ENCODE measurements at regions not wholly inside any gene's neighbourhood (a gene's known extent, or its start where the extent isn't known, plus 50 kb on each side); places are given as distances from the start of the nearest gene placed in this dataset.

DNA sequence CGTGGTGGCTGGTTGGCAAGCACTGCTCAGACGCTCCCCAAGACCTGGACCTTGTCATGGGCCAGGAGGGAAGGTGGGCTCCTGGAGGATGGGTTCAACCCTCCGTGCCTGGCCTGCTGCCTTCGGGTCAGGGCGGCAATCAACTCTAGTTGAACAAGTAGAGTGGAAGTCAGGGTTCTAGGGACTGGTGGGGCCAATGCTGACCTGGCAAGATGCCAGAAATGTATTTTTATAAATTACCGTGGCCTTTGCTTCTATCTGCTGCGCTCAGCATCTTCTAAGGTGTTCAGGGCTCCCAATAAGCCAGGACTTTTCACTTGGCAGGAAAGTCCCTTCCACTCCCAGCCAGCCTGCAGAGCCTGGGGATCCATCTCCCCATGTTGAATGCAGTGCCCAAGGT, 207.1 kb upstream of the N4BP1 start:
- no peaks in the 10 kb centered on the region for H3K9me3 ChIP-seq
- H3K4me1 ChIP-seq: no peaks in the 10 kb centered on the region
- no peaks in the 10 kb centered on the region for H3K27me3 ChIP-seq
- H3K4me3 ChIP-seq: no peak overlapping the region
- DNase-seq (ENCODE audit: low spot score): no peak
- H3K27ac ChIP-seq: no peak overlapping the region
- H3K36me3 ChIP-seq: no peaks in the 10 kb centered on the region
- no peak for TF ChIP-seq CTCF (IDR thresholded peaks at IDR 0.05)

GRCh38 chr16:48816393-48816792, 206.4 kb upstream of the N4BP1 start:
- Histone ChIP-seq H3K36me3 (no peaks in the 10 kb centered on the region), H3K27me3 (no peaks in the 10 kb centered on the region), H3K27ac (no peak overlapping the region), H3K9me3 (no peaks in the 10 kb centered on the region), H3K4me1 (no peaks in the 10 kb centered on the region), H3K4me3 (no peak overlapping the region)
- TF ChIP-seq CTCF (IDR thresholded peaks at IDR 0.05): no peak
- DNase-seq (ENCODE audit: low spot score): no peak

- Histone ChIP-seq H3K4me1 (peaks cover 0 to 10% of the 10 kb centered on the region in 2 donors), H3K27me3 (peaks cover 4 to 10% of the 10 kb centered on the region in 2 donors), H3K9me3 (no peaks in the 10 kb centered on the region), H3K36me3 (no peaks in the 10 kb centered on the region), H3K27ac (no peak overlapping the region), H3K4me3 (no peak overlapping the region)
- DNase-seq (ENCODE audit: low spot score): no peak
- no peak for TF ChIP-seq CTCF (IDR thresholded peaks at IDR 0.05)
These were observed 205.0 kb upstream of the N4BP1 start for GRCh38 chr16:48814994-48815393.

DNA sequence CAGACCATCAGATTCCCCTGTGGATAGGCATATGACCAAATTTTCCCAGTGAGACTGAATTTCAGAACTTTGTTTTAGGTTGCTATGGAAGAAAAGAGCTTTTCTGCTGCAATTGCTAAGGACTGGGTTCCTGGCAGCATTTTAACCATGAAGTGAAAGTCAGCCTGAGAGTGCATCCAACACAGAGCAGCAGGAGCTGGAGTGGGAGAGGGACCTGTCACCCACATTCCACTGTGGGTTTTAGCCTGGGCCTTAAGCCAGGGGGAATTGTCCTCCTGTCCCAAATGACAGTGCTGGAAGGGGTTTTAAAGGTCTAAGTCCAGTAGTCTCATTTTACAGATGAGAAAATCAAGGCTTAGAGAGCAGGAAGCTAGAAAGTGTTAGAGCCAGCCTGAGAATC, 203.5 kb upstream of the N4BP1 start:
- no peak overlapping the region for H3K4me3 ChIP-seq
- H3K4me1 ChIP-seq: peaks cover 0 to 10% of the 10 kb centered on the region in 2 donors
- H3K27me3 ChIP-seq: peaks cover 4 to 10% of the 10 kb centered on the region in 2 donors
- no peak overlapping the region for H3K27ac ChIP-seq
- TF ChIP-seq CTCF (IDR thresholded peaks at IDR 0.05): no peak
- no peaks in the 10 kb centered on the region for H3K9me3 ChIP-seq
- no peaks in the 10 kb centered on the region for H3K36me3 ChIP-seq
- no peak for DNase-seq (ENCODE audit: low spot score)

DNA sequence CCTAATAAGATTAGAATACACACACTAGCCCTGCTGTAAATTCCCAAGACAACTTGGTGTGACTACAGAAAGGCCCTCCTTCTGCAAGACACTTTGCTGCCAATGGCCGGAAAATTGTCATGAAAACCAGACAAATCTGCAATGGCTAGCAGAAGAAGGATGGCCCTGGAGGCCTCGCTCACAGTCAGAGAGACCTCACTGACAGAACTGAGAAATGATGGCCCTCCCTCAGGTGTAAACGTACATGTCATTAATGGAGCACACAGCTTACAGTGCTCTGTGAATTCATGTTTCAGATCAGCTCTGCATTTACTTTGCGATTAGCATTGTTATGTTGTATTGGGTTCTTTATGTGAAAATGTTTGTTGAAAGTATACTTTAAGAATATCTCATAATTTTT, 202.9 kb upstream of the N4BP1 start:
- TF ChIP-seq CTCF (IDR thresholded peaks at IDR 0.05): no peak
- H3K4me3 ChIP-seq: no peak overlapping the region
- H3K36me3 ChIP-seq: no peaks in the 10 kb centered on the region
- no peak overlapping the region for H3K27ac ChIP-seq
- H3K4me1 ChIP-seq: peaks cover 0 to 10% of the 10 kb centered on the region in 2 donors
- H3K9me3 ChIP-seq: no peaks in the 10 kb centered on the region
- no peak for DNase-seq (ENCODE audit: low spot score)
- H3K27me3 ChIP-seq: peaks cover 4 to 10% of the 10 kb centered on the region in 2 donors

DNA sequence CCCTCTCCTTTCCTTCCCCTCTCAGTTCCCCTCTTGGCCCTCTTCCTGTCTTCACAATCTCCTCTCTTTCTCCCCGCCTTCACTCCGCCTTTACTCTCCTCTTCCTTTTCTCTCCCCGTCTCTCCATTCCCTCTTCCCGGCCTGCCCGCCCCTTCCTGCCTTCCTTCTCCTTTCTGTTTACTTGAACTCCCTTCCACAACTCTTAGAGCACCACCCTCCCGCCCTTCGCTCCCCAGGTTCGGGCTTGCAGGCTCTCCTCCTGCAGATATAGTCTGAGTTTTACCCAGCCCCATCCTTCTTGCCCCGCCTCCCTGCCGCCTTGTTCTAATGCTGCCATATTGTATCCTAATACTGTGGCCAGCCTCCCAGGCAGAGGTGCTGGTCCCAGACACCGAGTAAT, 201.5 kb upstream of the N4BP1 start:
- TF ChIP-seq CTCF (IDR thresholded peaks at IDR 0.05): no peak
- Histone ChIP-seq H3K27me3 (peaks cover 4 to 10% of the 10 kb centered on the region in 2 donors), H3K36me3 (no peaks in the 10 kb centered on the region), H3K9me3 (no peaks in the 10 kb centered on the region), H3K27ac (no peak overlapping the region), H3K4me1 (peaks cover 0 to 10% of the 10 kb centered on the region in 2 donors), H3K4me3 (peak overlapping the region in 1 of 2 donors; percentile 39)
- DNase-seq (ENCODE audit: low spot score): no peak

All from right atrium auricular region (tissue), 2 donors.